ENCODE measurements at regions not wholly inside any gene's neighbourhood (a gene's known extent, or its start where the extent isn't known, plus 50 kb on each side); places are given as distances from the start of the nearest gene placed in this dataset.

DNA sequence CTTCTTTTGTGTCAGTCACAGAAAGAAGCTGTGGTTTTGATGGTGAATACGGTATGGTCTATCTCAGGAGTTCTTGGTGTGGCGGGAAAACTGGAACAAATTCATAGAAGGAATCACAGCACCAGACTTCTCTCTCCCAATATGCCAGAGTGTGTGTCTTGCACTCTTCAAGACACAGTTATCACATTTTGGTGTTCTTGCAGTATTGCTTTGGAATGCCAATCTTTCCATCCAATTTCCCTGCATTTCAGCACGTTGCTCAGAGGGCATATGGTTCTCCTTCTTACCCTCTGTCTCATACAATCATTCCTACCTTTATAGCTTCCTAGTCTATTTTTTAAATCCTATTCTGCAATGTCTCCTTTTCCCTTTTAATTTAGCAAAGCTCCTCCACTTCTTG lies 216.3 kb downstream of the TMEM182 start:
- Histone ChIP-seq H4K20me1 (ENCODE audit: insufficient read depth) (no peaks in the 10 kb centered on the region), H3K79me2 (ENCODE audit: insufficient read depth) (no peaks in the 10 kb centered on the region), H3K9me2 (no peaks in the 10 kb centered on the region), H3K27ac (ENCODE audit: low read depth in 2 of 2, low read length in 1 of 2) (no peak overlapping the region), H3F3A (replicated peaks; ENCODE audit: insufficient read depth) (no peaks in the 10 kb centered on the region), H3K27me3 (ENCODE audit: insufficient read depth) (no peaks in the 10 kb centered on the region; the same call in 1 of the 2 replicates), H3K4me1 (ENCODE audit: control insufficient read depth in 1 of 2, insufficient read depth in 2 of 2, low read depth in 1 of 2, low read length in 1 of 2) (no peaks in the 10 kb centered on the region; a peak in 1 of 4 replicates), H3K9ac (no peak overlapping the region), H3K4me3 (ENCODE audit: low read depth in 2 of 2, low read length in 1 of 2) (no peak overlapping the region), H3K36me3 (replicated peaks in 1 of 2; ENCODE audit: control insufficient read depth in 1 of 2, insufficient read depth in 2 of 2, low read length in 1 of 2) (no peaks in the 10 kb centered on the region), H2AFZ (ENCODE audit: low read depth) (no peak overlapping the region), H3K9me3 (no peaks in the 10 kb centered on the region), H3K4me2 (no peak overlapping the region)
- CTCF ChIA-PET: interaction anchor here (1.1 to 1.9 kb wide), 3 partner anchors 9 to 139 kb away, joined by 3 to 7 read pairs (median 3); no protein-coding TSS in a partner anchor
- no peak for TF ChIP-seq TAF1 (IDR thresholded peaks at IDR 0.05; ENCODE audit: borderline replicate concordance, low read depth, low read length)
- TF ChIP-seq RCOR1 (IDR thresholded peaks at IDR 0.05; ENCODE audit: low read length): no peak
- no peak for TF ChIP-seq EP300 (IDR thresholded peaks at IDR 0.05; ENCODE audit: borderline replicate concordance in 1 of 2, low read depth in 1 of 2, low read length in 1 of 2)
- no peak for TF ChIP-seq ELF1 (IDR thresholded peaks at IDR 0.05)
- TF ChIP-seq FOXJ3 (CRISPR knock-in tag; IDR thresholded peaks at IDR 0.05): no peak
- TF ChIP-seq GABPA (IDR thresholded peaks at IDR 0.05; ENCODE audit: low read depth): no peak
- TF ChIP-seq RXRA (IDR thresholded peaks at IDR 0.05; ENCODE audit: borderline replicate concordance, low read depth): no peak
- no peak for TF ChIP-seq FOSL2 (IDR thresholded peaks at IDR 0.05; ENCODE audit: borderline replicate concordance, low read depth)
- TF ChIP-seq TEAD4 (IDR thresholded peaks at IDR 0.05; ENCODE audit: borderline replicate concordance, insufficient read depth): no peak
- TF ChIP-seq YY1 (IDR thresholded peaks at IDR 0.05; ENCODE audit: low read depth): no peak
- TF ChIP-seq, protein P1, sequence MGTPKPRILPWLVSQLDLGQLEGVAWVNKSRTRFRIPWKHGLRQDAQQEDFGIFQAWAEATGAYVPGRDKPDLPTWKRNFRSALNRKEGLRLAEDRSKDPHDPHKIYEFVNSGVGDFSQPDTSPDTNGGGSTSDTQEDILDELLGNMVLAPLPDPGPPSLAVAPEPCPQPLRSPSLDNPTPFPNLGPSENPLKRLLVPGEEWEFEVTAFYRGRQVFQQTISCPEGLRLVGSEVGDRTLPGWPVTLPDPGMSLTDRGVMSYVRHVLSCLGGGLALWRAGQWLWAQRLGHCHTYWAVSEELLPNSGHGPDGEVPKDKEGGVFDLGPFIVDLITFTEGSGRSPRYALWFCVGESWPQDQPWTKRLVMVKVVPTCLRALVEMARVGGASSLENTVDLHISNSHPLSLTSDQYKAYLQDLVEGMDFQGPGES (IDR thresholded peaks at IDR 0.05; ENCODE audit: low read depth, low read length): no peak
- TF ChIP-seq JUND (IDR thresholded peaks at IDR 0.05): no peak
- no peak for TF ChIP-seq MXI1 (IDR thresholded peaks at IDR 0.05; ENCODE audit: low read depth, low read length)
- TF ChIP-seq NRF1 (IDR thresholded peaks at IDR 0.05; ENCODE audit: low read depth, low read length): no peak
- no peak for TF ChIP-seq NFIC (IDR thresholded peaks at IDR 0.05; ENCODE audit: borderline replicate concordance)
- TF ChIP-seq, protein P2, sequence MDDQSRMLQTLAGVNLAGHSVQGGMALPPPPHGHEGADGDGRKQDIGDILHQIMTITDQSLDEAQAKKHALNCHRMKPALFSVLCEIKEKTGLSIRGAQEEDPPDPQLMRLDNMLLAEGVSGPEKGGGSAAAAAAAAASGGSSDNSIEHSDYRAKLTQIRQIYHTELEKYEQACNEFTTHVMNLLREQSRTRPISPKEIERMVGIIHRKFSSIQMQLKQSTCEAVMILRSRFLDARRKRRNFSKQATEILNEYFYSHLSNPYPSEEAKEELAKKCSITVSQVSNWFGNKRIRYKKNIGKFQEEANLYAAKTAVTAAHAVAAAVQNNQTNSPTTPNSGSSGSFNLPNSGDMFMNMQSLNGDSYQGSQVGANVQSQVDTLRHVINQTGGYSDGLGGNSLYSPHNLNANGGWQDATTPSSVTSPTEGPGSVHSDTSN (IDR thresholded peaks at IDR 0.05): no peak
- WGBS (ENCODE audit: low lambda C conversion rate): 52% methylated on average over 3 of the region's 3 CpGs
- POLR2A ChIA-PET: no interaction called here
- no peak for DNase-seq

DNA sequence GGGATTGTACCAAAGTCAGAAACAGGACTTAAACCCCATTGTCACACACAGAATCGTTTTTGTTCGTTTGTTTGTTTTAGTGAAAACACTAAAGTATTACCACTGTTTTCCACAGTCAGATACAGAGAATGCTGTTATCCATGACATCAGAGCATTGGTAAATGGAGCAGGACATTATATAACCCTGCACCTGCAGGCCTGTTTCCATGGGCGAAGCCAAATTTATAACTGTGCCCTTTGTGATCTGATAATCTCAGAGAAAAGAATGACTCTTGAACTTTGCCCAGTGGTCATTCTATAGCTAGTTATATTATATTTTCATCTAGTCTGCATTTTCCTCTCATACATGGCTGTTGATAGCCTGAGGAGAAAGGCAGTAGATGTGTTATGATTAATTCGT lies 217.6 kb downstream of the TMEM182 start:
- no peaks in the 10 kb centered on the region; a peak in 1 of 4 replicates for H3K4me1 ChIP-seq (ENCODE audit: control insufficient read depth in 1 of 2, insufficient read depth in 2 of 2, low read depth in 1 of 2, low read length in 1 of 2)
- no peaks in the 10 kb centered on the region for H3K9me2 ChIP-seq
- TF ChIP-seq, protein P3, sequence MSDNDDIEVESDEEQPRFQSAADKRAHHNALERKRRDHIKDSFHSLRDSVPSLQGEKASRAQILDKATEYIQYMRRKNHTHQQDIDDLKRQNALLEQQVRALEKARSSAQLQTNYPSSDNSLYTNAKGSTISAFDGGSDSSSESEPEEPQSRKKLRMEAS (IDR thresholded peaks at IDR 0.05; ENCODE audit: low read depth): no peak
- TF ChIP-seq JUND (IDR thresholded peaks at IDR 0.05): no peak
- TF ChIP-seq, protein P4, sequence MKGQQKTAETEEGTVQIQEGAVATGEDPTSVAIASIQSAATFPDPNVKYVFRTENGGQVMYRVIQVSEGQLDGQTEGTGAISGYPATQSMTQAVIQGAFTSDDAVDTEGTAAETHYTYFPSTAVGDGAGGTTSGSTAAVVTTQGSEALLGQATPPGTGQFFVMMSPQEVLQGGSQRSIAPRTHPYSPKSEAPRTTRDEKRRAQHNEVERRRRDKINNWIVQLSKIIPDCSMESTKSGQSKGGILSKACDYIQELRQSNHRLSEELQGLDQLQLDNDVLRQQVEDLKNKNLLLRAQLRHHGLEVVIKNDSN (IDR thresholded peaks at IDR 0.05; ENCODE audit: borderline replicate concordance, low read depth): no peak
- TF ChIP-seq NRF1 (IDR thresholded peaks at IDR 0.05; ENCODE audit: low read depth, low read length): no peak
- TF ChIP-seq NFIC (IDR thresholded peaks at IDR 0.05; ENCODE audit: borderline replicate concordance): no peak
- no peak for TF ChIP-seq RCOR1 (IDR thresholded peaks at IDR 0.05; ENCODE audit: low read length)
- TF ChIP-seq RXRA (IDR thresholded peaks at IDR 0.05; ENCODE audit: borderline replicate concordance, low read depth): no peak
- TF ChIP-seq MEF2A (IDR thresholded peaks at IDR 0.05; ENCODE audit: borderline replicate concordance, low read depth): no peak
- ChIA-PET POLR2A (no interaction called here), CTCF (no interaction called here)
- no peak overlapping the region for H3K9ac ChIP-seq
- WGBS (ENCODE audit: low lambda C conversion rate): 9% methylated on average over 4 of the region's 4 CpGs
- no peaks in the 10 kb centered on the region for H3K36me3 ChIP-seq (replicated peaks in 1 of 2; ENCODE audit: control insufficient read depth in 1 of 2, insufficient read depth in 2 of 2, low read length in 1 of 2)
- no peak overlapping the region for H3K27ac ChIP-seq (ENCODE audit: low read depth in 2 of 2, low read length in 1 of 2)
- no peaks in the 10 kb centered on the region for H3F3A ChIP-seq (replicated peaks; ENCODE audit: insufficient read depth)
- no peak for DNase-seq
- H3K4me2 ChIP-seq: no peak overlapping the region
- H3K27me3 ChIP-seq (ENCODE audit: insufficient read depth): no peaks in the 10 kb centered on the region; the same call in 1 of the 2 replicates
- no peaks in the 10 kb centered on the region for H3K9me3 ChIP-seq
- H3K4me3 ChIP-seq (ENCODE audit: low read depth in 2 of 2, low read length in 1 of 2): no peak overlapping the region
- no peaks in the 10 kb centered on the region for H4K20me1 ChIP-seq (ENCODE audit: insufficient read depth)
- H3K79me2 ChIP-seq (ENCODE audit: insufficient read depth): no peaks in the 10 kb centered on the region
- no peak overlapping the region for H2AFZ ChIP-seq (ENCODE audit: low read depth)

Measured in SK-N-SH (cell line).